Esophagus muscularis mucosa (tissue), 4 donors: ENCODE measurements at regions not wholly inside any gene's neighbourhood (a gene's known extent, or its start where the extent isn't known, plus 50 kb on each side); places are given as distances from the start of the nearest gene placed in this dataset.
A peak's percentile ranks its signal among the peaks of the same experiment; 100 is the strongest.

ENCODE experiments used
- DNase-seq: peaks from one replicate; pipeline ENCODE4 v3.0.0-alpha.2; 2017; ENCODE audit errors: extremely low spot score
- H3K27ac ChIP-seq, 4 donors: fragments of 200-600 bp; sonication (generic); replicated peaks in 1 of 4; 1 replicate in 3 of 4; 2 replicates in 1 of 4; pipeline ENCODE4 v1.5.1; 2016 to 2019; ENCODE audit warnings: mild to moderate bottlenecking in 1 of 4
- H3K27me3 ChIP-seq, 4 donors: fragments of 200-600 bp; sonication (generic); one replicate each; pipeline versions ENCODE4 v1.5.1 to v1.6.0; 2016 to 2019
- H3K36me3 ChIP-seq, 4 donors: fragments of 200-600 bp; sonication (generic); one replicate each; pipeline ENCODE4 v1.5.1; 2016 to 2019
- H3K4me1 ChIP-seq, 4 donors: fragments of 200-600 bp; sonication (generic); one replicate each; pipeline ENCODE4 v1.5.1; 2016 to 2019
- H3K4me3 ChIP-seq, 4 donors: fragments of 200-600 bp; sonication (generic); 1 replicate in 2 of 4; 2 replicates in 2 of 4; pipeline ENCODE4 v1.5.1; 2016 to 2019; ENCODE audit warnings: mild to moderate bottlenecking in 4 of 4, moderate library complexity in 1 of 4
- H3K9me3 ChIP-seq, 4 donors: fragments of 200-600 bp; sonication (generic); 1 replicate in 3 of 4; 2 replicates in 1 of 4; pipeline ENCODE4 v1.5.1; 2016 to 2019
- EP300 ChIP-seq: sonication (generic); formaldehyde crosslinking; IDR thresholded peaks from one replicate; pipeline ENCODE4 v1.6.1; 2017; ENCODE audit warnings: antibody characterized with exemption
- POLR2A ChIP-seq: fragments of 450-650 bp; IDR thresholded peaks from one replicate; pipeline ENCODE4 v1.6.1; 2017; ENCODE audit warnings: antibody characterized with exemption, moderate library complexity, mild to moderate bottlenecking, low read depth
- POLR2AphosphoS5 ChIP-seq, 2 donors: sonication (generic); formaldehyde crosslinking; IDR thresholded peaks; one replicate each; pipeline ENCODE4 v1.6.1; 2017; ENCODE audit warnings: antibody characterized with exemption in 2 of 2
- WGBS: methylation state at CpG from one replicate; pipeline ENCODE4 v1.1.5; 2018; 5-methylcytosine and 5-hydroxymethylcytosine counted together
- intact Hi-C: fragments of 100-400 bp; cut with DNase I; formaldehyde crosslinking; loops from one replicate; pipeline ENCODE4 v1.15.1; 2023
- TF ChIP-seq, protein P1 (sequence below), 3 experiments: fragments of 200-600 bp in 2 of 3; fragments of 450-650 bp in 1 of 3; sonication (generic) in 2 of 3; IDR thresholded peaks; one replicate each; pipeline ENCODE4 v1.5.1; 2017 to 2019; ENCODE audit warnings: antibody characterized with exemption in 3 of 3, mild to moderate bottlenecking in 2 of 3, moderate library complexity in 1 of 3

DNA sequence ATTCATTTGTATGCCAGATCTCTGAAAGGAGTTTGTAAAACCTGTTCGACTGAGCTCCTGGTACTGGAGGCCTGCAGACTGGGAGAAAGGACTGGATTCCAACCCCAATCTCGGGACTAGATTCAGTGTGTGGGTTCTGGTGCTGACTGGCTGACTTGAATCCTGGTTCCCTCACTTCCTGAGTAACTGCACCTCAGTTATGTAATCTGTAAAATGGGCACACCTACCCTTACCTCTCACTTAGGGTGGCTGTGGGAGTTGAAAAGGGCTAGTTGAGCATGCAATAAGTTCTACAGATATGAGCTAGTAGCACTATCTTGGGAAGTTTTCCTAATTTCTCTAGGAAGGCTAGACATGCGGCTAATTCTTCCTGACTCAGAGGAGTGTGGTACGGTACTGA lies 621.3 kb upstream of the TBX3 start:
- no peaks in the 10 kb centered on the region for H3K9me3 ChIP-seq
- no peaks in the 10 kb centered on the region for H3K4me1 ChIP-seq
- DNase-seq = no peak
- H3K27me3 ChIP-seq = peaks cover 0 to 8% (median 0%) of the 10 kb centered on the region in 4 donors
- 97% methylated on average over 4 of the region's 4 CpGs for WGBS
- TF ChIP-seq POLR2A = no peak
- TF ChIP-seq POLR2AphosphoS5 (IDR thresholded peaks at IDR 0.05) = no peak
- TF ChIP-seq EP300 = no peak
- TF ChIP-seq, protein P1, sequence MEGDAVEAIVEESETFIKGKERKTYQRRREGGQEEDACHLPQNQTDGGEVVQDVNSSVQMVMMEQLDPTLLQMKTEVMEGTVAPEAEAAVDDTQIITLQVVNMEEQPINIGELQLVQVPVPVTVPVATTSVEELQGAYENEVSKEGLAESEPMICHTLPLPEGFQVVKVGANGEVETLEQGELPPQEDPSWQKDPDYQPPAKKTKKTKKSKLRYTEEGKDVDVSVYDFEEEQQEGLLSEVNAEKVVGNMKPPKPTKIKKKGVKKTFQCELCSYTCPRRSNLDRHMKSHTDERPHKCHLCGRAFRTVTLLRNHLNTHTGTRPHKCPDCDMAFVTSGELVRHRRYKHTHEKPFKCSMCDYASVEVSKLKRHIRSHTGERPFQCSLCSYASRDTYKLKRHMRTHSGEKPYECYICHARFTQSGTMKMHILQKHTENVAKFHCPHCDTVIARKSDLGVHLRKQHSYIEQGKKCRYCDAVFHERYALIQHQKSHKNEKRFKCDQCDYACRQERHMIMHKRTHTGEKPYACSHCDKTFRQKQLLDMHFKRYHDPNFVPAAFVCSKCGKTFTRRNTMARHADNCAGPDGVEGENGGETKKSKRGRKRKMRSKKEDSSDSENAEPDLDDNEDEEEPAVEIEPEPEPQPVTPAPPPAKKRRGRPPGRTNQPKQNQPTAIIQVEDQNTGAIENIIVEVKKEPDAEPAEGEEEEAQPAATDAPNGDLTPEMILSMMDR (IDR thresholded peaks at IDR 0.05) = no peak
- intact Hi-C loops = no loop called here
- no peak overlapping the region for H3K4me3 ChIP-seq
- H3K36me3 ChIP-seq = no peaks in the 10 kb centered on the region
- no peak overlapping the region for H3K27ac ChIP-seq

DNA sequence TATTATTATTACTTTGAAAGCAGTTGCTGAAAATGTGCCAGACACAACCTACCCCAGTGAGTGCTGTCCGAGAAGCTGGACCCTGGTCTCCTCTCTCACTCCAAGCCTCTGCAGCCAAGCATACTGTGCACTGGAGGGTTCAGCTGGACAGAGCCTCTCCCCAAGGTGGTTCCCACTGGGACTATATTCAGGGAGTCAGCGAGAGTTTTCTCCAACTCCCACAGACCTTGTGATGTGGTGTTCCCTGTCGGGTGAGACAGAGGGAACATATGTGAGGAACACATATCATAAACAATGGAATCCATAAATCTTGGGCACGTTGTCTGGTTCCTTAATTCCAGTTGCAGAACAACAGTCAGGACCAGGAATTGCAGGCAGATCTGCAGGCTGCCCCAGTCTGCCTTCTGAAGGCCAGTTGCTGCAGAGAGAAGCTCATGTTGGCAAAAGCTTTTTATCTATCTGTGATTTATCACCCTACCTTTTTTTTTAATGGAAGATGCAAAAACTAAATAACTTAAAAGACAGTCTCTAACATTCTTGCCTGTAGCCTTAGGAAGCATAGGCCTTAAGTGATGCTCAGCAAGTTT lies 619.8 kb upstream of the TBX3 start:
- 38% methylated on average over 4 of the region's 4 CpGs for WGBS

DNA sequence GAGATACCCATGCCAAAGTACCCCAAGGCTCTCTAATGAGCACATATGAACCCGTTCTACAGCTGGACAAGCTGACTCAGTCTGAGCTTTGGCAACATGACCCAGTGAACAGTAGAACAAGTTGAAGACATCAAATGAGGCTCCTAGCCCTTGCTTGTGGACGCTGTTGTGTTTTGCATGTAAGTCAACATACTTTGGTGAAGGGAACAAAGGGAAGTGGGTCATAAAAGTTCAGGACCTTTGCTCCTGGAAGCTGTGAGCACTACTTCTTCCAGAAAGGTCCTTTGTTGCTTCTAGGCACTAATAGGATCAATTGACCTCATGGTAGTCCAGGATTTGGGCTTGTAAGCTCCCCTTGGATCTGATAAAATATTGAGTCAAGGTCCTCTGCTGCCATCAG lies 613.5 kb upstream of the TBX3 start:
- Histone ChIP-seq H3K9me3 (no peaks in the 10 kb centered on the region), H3K27ac (no peak overlapping the region), H3K27me3 (peaks cover 0 to 39% (median 0%) of the 10 kb centered on the region in 4 donors), H3K36me3 (no peaks in the 10 kb centered on the region), H3K4me3 (no peak overlapping the region), H3K4me1 (no peaks in the 10 kb centered on the region)
- peak; percentile 53 for DNase-seq
- WGBS = 67% methylated on average over 2 of the region's 2 CpGs
- TF ChIP-seq POLR2AphosphoS5 (IDR thresholded peaks at IDR 0.05) (no peak), EP300 (no peak), POLR2A (no peak)
- TF ChIP-seq, protein P1 (IDR thresholded peaks at IDR 0.05) = no peak
- intact Hi-C loops = no loop called here

More for the DNA sequence above, 619.8 kb upstream of the TBX3 start:
- no peaks in the 10 kb centered on the region for H3K9me3 ChIP-seq
- no peak overlapping the region for H3K27ac ChIP-seq
- DNase-seq = peak; percentile 80
- H3K4me1 ChIP-seq = no peaks in the 10 kb centered on the region
- TF ChIP-seq POLR2A (no peak), EP300 (no peak), POLR2AphosphoS5 (IDR thresholded peaks at IDR 0.05) (no peak)
- TF ChIP-seq, protein P1 (IDR thresholded peaks at IDR 0.05) = no peak
- H3K4me3 ChIP-seq = no peak overlapping the region
- peaks cover 0 to 15% (median 0%) of the 10 kb centered on the region in 4 donors for H3K27me3 ChIP-seq
- no peaks in the 10 kb centered on the region for H3K36me3 ChIP-seq
- intact Hi-C loops = no loop called here

DNA sequence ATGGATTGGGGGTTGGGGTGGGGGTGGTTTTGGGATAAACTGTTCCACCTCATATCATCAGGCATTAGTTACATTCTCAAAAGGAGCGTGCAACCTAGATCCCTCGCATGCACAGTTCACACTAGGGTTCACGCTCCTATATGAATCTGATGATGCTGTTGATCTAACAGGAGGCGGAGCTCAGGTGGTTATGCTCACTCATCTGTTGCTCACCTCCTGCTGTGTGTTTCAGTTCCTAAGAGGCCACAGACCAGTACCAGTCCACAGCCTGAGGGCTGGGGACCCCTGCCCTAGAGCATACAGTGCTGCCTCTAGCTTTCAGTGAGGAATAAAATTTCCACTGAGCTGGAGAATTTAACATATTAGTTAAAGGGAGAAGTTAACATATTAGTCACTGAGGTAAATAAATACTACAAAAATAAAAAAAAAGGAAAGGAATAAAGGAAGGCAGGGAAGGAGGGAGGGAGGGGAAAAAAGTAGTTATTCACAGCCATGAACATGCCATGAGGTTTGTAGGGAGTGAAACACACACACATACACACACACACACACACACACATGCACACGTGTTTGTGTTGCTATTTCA lies 612.7 kb upstream of the TBX3 start:
- intact Hi-C loops = no loop called here

More for the DNA sequence above, 612.7 kb upstream of the TBX3 start:
- Histone ChIP-seq H3K27me3 (peaks cover 0 to 39% (median 0%) of the 10 kb centered on the region in 4 donors), H3K36me3 (no peaks in the 10 kb centered on the region), H3K4me1 (no peaks in the 10 kb centered on the region), H3K27ac (no peak overlapping the region), H3K9me3 (no peaks in the 10 kb centered on the region), H3K4me3 (no peak overlapping the region)
- TF ChIP-seq POLR2AphosphoS5 (IDR thresholded peaks at IDR 0.05) (no peak), EP300 (no peak), POLR2A (no peak)
- TF ChIP-seq, protein P1 (IDR thresholded peaks at IDR 0.05) = no peak
- WGBS = 89% methylated on average over 5 of the region's 5 CpGs
- DNase-seq = no peak
